GM19395 (cell line): ENCODE measurements at regions not wholly inside any gene's neighbourhood (a gene's known extent, or its start where the extent isn't known, plus 50 kb on each side); places are given as distances from the start of the nearest gene placed in this dataset.
"Not testable (repeated sequence)": the region's sequence is repeated elsewhere in the genome, so short reads cannot be mapped to it uniquely, and the experiment has no call there.

Source experiments
- ATAC-seq: cut with Tn5 transposase; IDR thresholded peaks from one replicate; pipeline ENCODE4 v1.9.1; 2021; ENCODE audit warnings: mild to moderate bottlenecking, moderate library complexity; ENCODE audit not compliant: unreplicated experiment

GRCh38 chr2:88396209-88396608 lies 56.3 kb downstream of the FOXI3 start:
- no peak for ATAC-seq

- no peak for ATAC-seq
Measured at GRCh38 chr2:88377641-88377991, 74.9 kb downstream of the FOXI3 start.

- no peak for ATAC-seq
Measured at GRCh38 chr2:88372042-88372441, 80.5 kb downstream of the FOXI3 start.

- ATAC-seq = not testable (repeated sequence)
Measured at GRCh38 chr2:88365408-88365807, 87.1 kb downstream of the FOXI3 start.

GRCh38 chr2:88355486-88355885 lies 97.0 kb downstream of the FOXI3 start:
- ATAC-seq = no peak

- no peak for ATAC-seq
Measured at GRCh38 chr2:88351249-88351601, 101.3 kb downstream of the FOXI3 start.

- ATAC-seq = peak; percentile 79
Measured at GRCh38 chr2:88350331-88351248, 101.9 kb downstream of the FOXI3 start.

- no peak for ATAC-seq
Measured at GRCh38 chr2:88345842-88346241, 106.7 kb downstream of the FOXI3 start.

GRCh38 chr2:88342749-88343148 lies 109.7 kb downstream of the FOXI3 start:
- no peak for ATAC-seq

GRCh38 chr2:88334418-88334817 lies 118.1 kb downstream of the FOXI3 start:
- no peak for ATAC-seq

GRCh38 chr2:88331239-88331638 lies 121.3 kb downstream of the FOXI3 start:
- no peak for ATAC-seq

GRCh38 chr2:88329815-88330603 lies 122.5 kb downstream of the FOXI3 start:
- peak; percentile 92 for ATAC-seq

GRCh38 chr2:88321449-88322248 lies 130.8 kb downstream of the FOXI3 start:
- no peak for ATAC-seq

- no peak for ATAC-seq
Measured at GRCh38 chr2:88320076-88320773, 132.3 kb downstream of the FOXI3 start.

GRCh38 chr2:88318956-88319330 lies 133.6 kb downstream of the FOXI3 start:
- ATAC-seq = no peak

- no peak for ATAC-seq
Measured at GRCh38 chr2:88318071-88318955, 134.2 kb downstream of the FOXI3 start.

- no peak for ATAC-seq
Measured at GRCh38 chr2:88310787-88311186, 140.6 kb downstream of the THNSL2 start.

GRCh38 chr2:88307817-88308216 lies 137.7 kb downstream of the THNSL2 start:
- no peak for ATAC-seq

- ATAC-seq = no peak
Measured at GRCh38 chr2:88303865-88304264, 133.7 kb downstream of the THNSL2 start.

GRCh38 chr2:88296247-88296646 lies 126.1 kb downstream of the THNSL2 start:
- no peak for ATAC-seq
